HCT116 (cell line): ENCODE measurements at regions not wholly inside any gene's neighbourhood (a gene's known extent, or its start where the extent isn't known, plus 50 kb on each side); places are given as distances from the start of the nearest gene placed in this dataset.

ENCODE experiments used
- ATAC-seq: fragments of 200-7000 bp; cut with Tn5 transposase; 2 replicates; pipeline ENCODE4 v1.9.1; 2020; ENCODE audit warnings: mild to moderate bottlenecking, moderate library complexity
- BruUV-seq: library from RNA; stranded (reverse); fragments of 400-500 nt; replicated peaks from 2 replicates; lab custom pipeline; 2021; lab: Mats Ljungman, UMichigan
- CTCF ChIA-PET: fragments of 300-600 bp; sonication (Branson Sonifier 250); formaldehyde crosslinking; loops from one replicate; lab custom pipeline; 2021; ENCODE audit warnings: antibody characterized with exemption; lab: Charles Lee
- POLR2A ChIA-PET: fragments of 300-600, 350-600 bp; sonication (Branson Sonifier 250); formaldehyde crosslinking; loops from one replicate; lab custom pipeline; 2021; ENCODE audit warnings: antibody characterized with exemption; lab: Charles Lee
- RAD21 ChIA-PET, 2 experiments: fragments of 300-600 bp; sonication (Branson Sonifier 250); formaldehyde crosslinking; loops; one replicate each; lab custom pipeline; 2023; ENCODE audit warnings: low total read pairs in 2 of 2; ENCODE audit not compliant: uncharacterized antibody in 2 of 2, unreplicated experiment in 2 of 2, low non-redundant PET in 1 of 2; lab: Charles Lee
- DNase-seq: peaks from one replicate; pipeline ENCODE4 v3.0.0-alpha.2; 2010; ENCODE audit warnings: low read depth, low spot score
- H2AFZ ChIP-seq: fragments of 200-600 bp; shearing (Covaris generic), sonication (generic); 2 replicates; pipeline ENCODE4 v1.6.1; 2017; ENCODE audit warnings: low read depth, mixed run types, mixed read lengths, antibody characterized with exemption, low read length; ENCODE audit not compliant: poor library complexity, severe bottlenecking
- H3K27ac ChIP-seq: 2 replicates; pipeline ENCODE4 v1.5.1; 2012; ENCODE audit warnings: low read depth, low read length
- H3K27me3 ChIP-seq: fragments of 200-600 bp; sonication (generic); 2 replicates; pipeline ENCODE4 v1.6.1; 2016; ENCODE audit warnings: mixed run types, low read length, mixed read lengths; ENCODE audit not compliant: insufficient read depth
- H3K36me3 ChIP-seq, 2 experiments: fragments of 200-500 bp in 1 of 2; fragments of 200-600 bp in 1 of 2; sonication (Bioruptor generic) in 1 of 2; sonication (generic) in 1 of 2; 2 replicates each; pipeline versions ENCODE4 v1.5.1 to v1.6.1; 2014 to 2016; ENCODE audit warnings: low read length in 2 of 2, inconsistent platforms in 1 of 2, mixed read lengths in 1 of 2, mixed run types in 1 of 2; ENCODE audit not compliant: insufficient read depth in 2 of 2, control insufficient read depth in 1 of 2
- H3K4me1 ChIP-seq, 2 experiments: fragments of 200-600 bp in 1 of 2; sonication (generic) in 1 of 2; 2 replicates each; pipeline versions ENCODE4 v1.5.1 to v1.6.1; 2012 to 2017; ENCODE audit warnings: low read length in 2 of 2, inconsistent platforms in 1 of 2, mild to moderate bottlenecking in 1 of 2, mixed read lengths in 1 of 2, mixed run types in 1 of 2, moderate library complexity in 1 of 2; ENCODE audit not compliant: insufficient read depth in 2 of 2, control insufficient read depth in 1 of 2
- H3K4me2 ChIP-seq: fragments of 200-600 bp; sonication (generic); 2 replicates; pipeline ENCODE4 v1.6.1; 2017; ENCODE audit warnings: mixed run types, low read length, mixed read lengths
- H3K4me3 ChIP-seq, 2 experiments: fragments of 200-600 bp in 1 of 2; sonication (generic) in 1 of 2; replicated peaks in 1 of 2; 2 replicates each; pipeline ENCODE4 v1.5.1; 2011 to 2016; ENCODE audit warnings: low read length in 2 of 2, control low read depth in 1 of 2, low read depth in 1 of 2, mild to moderate bottlenecking in 1 of 2, mixed read lengths in 1 of 2, mixed run types in 1 of 2
- H3K79me2 ChIP-seq: fragments of 200-600 bp; sonication (generic); 2 replicates; pipeline ENCODE4 v1.6.1; 2017; ENCODE audit warnings: mild to moderate bottlenecking, mixed run types, low read length, moderate library complexity, mixed read lengths; ENCODE audit not compliant: insufficient read depth
- H3K9ac ChIP-seq: fragments of 200-600 bp; sonication (generic); 2 replicates; pipeline ENCODE4 v1.6.1; 2016; ENCODE audit warnings: low read length, mixed read lengths
- H3K9me2 ChIP-seq: fragments of 200-600 bp; sonication (generic), shearing (Covaris generic); 2 replicates; pipeline ENCODE4 v1.6.1; 2017; ENCODE audit warnings: mixed run types, mild to moderate bottlenecking, moderate library complexity; ENCODE audit not compliant: insufficient read depth
- H3K9me3 ChIP-seq, 2 experiments: fragments of 200-500 bp in 1 of 2; fragments of 200-600 bp in 1 of 2; sonication (Bioruptor generic) in 1 of 2; sonication (generic) in 1 of 2; 2 replicates each; pipeline ENCODE4 v1.6.1; 2014 to 2017; ENCODE audit warnings: low read length in 2 of 2, mixed read lengths in 2 of 2, inconsistent platforms in 1 of 2, low read depth in 1 of 2, mild to moderate bottlenecking in 1 of 2, mixed run types in 1 of 2, moderate library complexity in 1 of 2; ENCODE audit not compliant: control insufficient read depth in 1 of 2, insufficient read depth in 1 of 2
- H4K20me1 ChIP-seq: fragments of 200-600 bp; sonication (generic), shearing (Covaris generic); 2 replicates; pipeline ENCODE4 v1.6.1; 2017; ENCODE audit warnings: mixed run types, mild to moderate bottlenecking, moderate library complexity; ENCODE audit not compliant: insufficient read depth
- ATF3 ChIP-seq: IDR thresholded peaks from 2 replicates; pipeline ENCODE4 v1.6.1; 2012
- CBX3 ChIP-seq: IDR thresholded peaks from 2 replicates; pipeline ENCODE4 v1.6.1; 2012; ENCODE audit warnings: low read depth
- CEBPB ChIP-seq: IDR thresholded peaks from 2 replicates; pipeline ENCODE4 v1.6.1; 2012; ENCODE audit warnings: low read depth
- EGR1 ChIP-seq: IDR thresholded peaks from 2 replicates; pipeline ENCODE4 v1.6.1; 2012; ENCODE audit warnings: low read depth
- ELF1 ChIP-seq: IDR thresholded peaks from 2 replicates; pipeline ENCODE4 v1.6.1; 2012; ENCODE audit warnings: low read depth, borderline replicate concordance
- EZH2phosphoT487 ChIP-seq: fragments of 200-600 bp; IDR thresholded peaks from 2 replicates; pipeline ENCODE4 v1.6.1; 2018; ENCODE audit warnings: antibody characterized with exemption, borderline replicate concordance
- FOSL1 ChIP-seq: IDR thresholded peaks from 2 replicates; pipeline ENCODE4 v1.6.1; 2012; ENCODE audit warnings: low read depth
- JUND ChIP-seq: IDR thresholded peaks from 2 replicates; pipeline ENCODE4 v1.6.1; 2012
- MAX ChIP-seq: IDR thresholded peaks from 2 replicates; pipeline ENCODE4 v1.6.1; 2012
- POLR2AphosphoS5 ChIP-seq: IDR thresholded peaks from 2 replicates; pipeline ENCODE4 v1.6.1; 2011; ENCODE audit warnings: mild to moderate bottlenecking, low read depth, low read length, moderate library complexity
- RAD21 ChIP-seq: IDR thresholded peaks from 2 replicates; pipeline ENCODE4 v1.6.1; 2012; ENCODE audit warnings: low read depth, mild to moderate bottlenecking
- SIN3A ChIP-seq: IDR thresholded peaks from 2 replicates; pipeline ENCODE4 v1.6.1; 2012; ENCODE audit warnings: low read depth
- SP1 ChIP-seq: IDR thresholded peaks from 2 replicates; pipeline ENCODE4 v1.6.1; 2012; ENCODE audit warnings: low read depth
- TCF7L2 ChIP-seq: IDR thresholded peaks from 2 replicates; pipeline ENCODE4 v1.7.0; 2011; ENCODE audit warnings: borderline replicate concordance, inconsistent platforms; ENCODE audit not compliant: insufficient read depth, insufficient read length; ENCODE audit errors: extremely low read depth
- YY1 ChIP-seq: IDR thresholded peaks from 2 replicates; pipeline ENCODE4 v1.6.1; 2011; ENCODE audit warnings: low read length, low read depth, moderate library complexity, mild to moderate bottlenecking; ENCODE audit not compliant: insufficient replicate concordance; ENCODE audit errors: extremely low read depth
- intact Hi-C: fragments of 100-400 bp; cut with micrococcal nuclease; formaldehyde crosslinking; loops from 2 replicates; pipeline ENCODE4 v1.10.0; 2022
- TF ChIP-seq, protein P1 (sequence below): IDR thresholded peaks from 2 replicates; pipeline ENCODE4 v1.6.1; 2012; ENCODE audit warnings: low read depth

- H3K9me2 ChIP-seq = no peaks in the 10 kb centered on the region
- ChIA-PET CTCF (no interaction called here), POLR2A (no interaction called here), RAD21 (no interaction called here)
- H3K9ac ChIP-seq = no peak overlapping the region
- no peak for TF ChIP-seq RAD21
- no peak for TF ChIP-seq ATF3
- TF ChIP-seq YY1 = no peak
- no peak for TF ChIP-seq ELF1
- TF ChIP-seq JUND = no peak
- no peak for TF ChIP-seq POLR2AphosphoS5
- TF ChIP-seq FOSL1 = no peak
- TF ChIP-seq EGR1 = no peak
- TF ChIP-seq SP1 = no peak
- no peak for TF ChIP-seq EZH2phosphoT487
- no peak for TF ChIP-seq SIN3A
- no peak for TF ChIP-seq CEBPB
- H3K27ac ChIP-seq = no peak overlapping the region
- H3K4me2 ChIP-seq = no peak overlapping the region
- DNase-seq (no peak), ATAC-seq (no peak)
- intact Hi-C loops = no loop called here
- H3K79me2 ChIP-seq = no peaks in the 10 kb centered on the region
- no peaks in the 10 kb centered on the region for H3K4me1 ChIP-seq
- no TSS peak for BruUV-seq
- no peaks in the 10 kb centered on the region for H3K27me3 ChIP-seq
- H3K4me3 ChIP-seq = no peak overlapping the region
- no peaks in the 10 kb centered on the region for H3K36me3 ChIP-seq
- peaks cover 8 to 18% of the 10 kb centered on the region in 2 experiments; a peak in 2 of 4 replicates for H3K9me3 ChIP-seq
- H4K20me1 ChIP-seq = no peaks in the 10 kb centered on the region
- no peak overlapping the region for H2AFZ ChIP-seq
Measured at GRCh38 chr6:92109256-92109655, 1310.1 kb downstream of the EPHA7 start.

GRCh38 chr6:92086750-92087149 is 1332.6 kb downstream of the EPHA7 start:
- ChIA-PET CTCF (no interaction called here), RAD21 (no interaction called here), POLR2A (no interaction called here)
- ATAC-seq (no peak), DNase-seq (no peak)
- no peaks in the 10 kb centered on the region for H3K36me3 ChIP-seq
- H3K9me3 ChIP-seq = peaks cover 0 to 22% of the 10 kb centered on the region in 2 experiments; a peak in 2 of 4 replicates
- H3K27me3 ChIP-seq = no peaks in the 10 kb centered on the region
- no peak overlapping the region for H3K4me3 ChIP-seq
- H4K20me1 ChIP-seq = no peaks in the 10 kb centered on the region
- H3K4me1 ChIP-seq = no peaks in the 10 kb centered on the region
- no peaks in the 10 kb centered on the region for H3K79me2 ChIP-seq
- no peak overlapping the region for H3K9ac ChIP-seq
- H3K27ac ChIP-seq = no peak overlapping the region
- H3K4me2 ChIP-seq = no peak overlapping the region
- intact Hi-C loops = no loop called here
- H3K9me2 ChIP-seq = no peaks in the 10 kb centered on the region
- no peak overlapping the region for H2AFZ ChIP-seq
- BruUV-seq = no TSS peak
- no peak for TF ChIP-seq SIN3A
- TF ChIP-seq JUND = no peak
- TF ChIP-seq MAX = no peak
- no peak for TF ChIP-seq TCF7L2
- TF ChIP-seq POLR2AphosphoS5 = no peak
- TF ChIP-seq, protein P1, sequence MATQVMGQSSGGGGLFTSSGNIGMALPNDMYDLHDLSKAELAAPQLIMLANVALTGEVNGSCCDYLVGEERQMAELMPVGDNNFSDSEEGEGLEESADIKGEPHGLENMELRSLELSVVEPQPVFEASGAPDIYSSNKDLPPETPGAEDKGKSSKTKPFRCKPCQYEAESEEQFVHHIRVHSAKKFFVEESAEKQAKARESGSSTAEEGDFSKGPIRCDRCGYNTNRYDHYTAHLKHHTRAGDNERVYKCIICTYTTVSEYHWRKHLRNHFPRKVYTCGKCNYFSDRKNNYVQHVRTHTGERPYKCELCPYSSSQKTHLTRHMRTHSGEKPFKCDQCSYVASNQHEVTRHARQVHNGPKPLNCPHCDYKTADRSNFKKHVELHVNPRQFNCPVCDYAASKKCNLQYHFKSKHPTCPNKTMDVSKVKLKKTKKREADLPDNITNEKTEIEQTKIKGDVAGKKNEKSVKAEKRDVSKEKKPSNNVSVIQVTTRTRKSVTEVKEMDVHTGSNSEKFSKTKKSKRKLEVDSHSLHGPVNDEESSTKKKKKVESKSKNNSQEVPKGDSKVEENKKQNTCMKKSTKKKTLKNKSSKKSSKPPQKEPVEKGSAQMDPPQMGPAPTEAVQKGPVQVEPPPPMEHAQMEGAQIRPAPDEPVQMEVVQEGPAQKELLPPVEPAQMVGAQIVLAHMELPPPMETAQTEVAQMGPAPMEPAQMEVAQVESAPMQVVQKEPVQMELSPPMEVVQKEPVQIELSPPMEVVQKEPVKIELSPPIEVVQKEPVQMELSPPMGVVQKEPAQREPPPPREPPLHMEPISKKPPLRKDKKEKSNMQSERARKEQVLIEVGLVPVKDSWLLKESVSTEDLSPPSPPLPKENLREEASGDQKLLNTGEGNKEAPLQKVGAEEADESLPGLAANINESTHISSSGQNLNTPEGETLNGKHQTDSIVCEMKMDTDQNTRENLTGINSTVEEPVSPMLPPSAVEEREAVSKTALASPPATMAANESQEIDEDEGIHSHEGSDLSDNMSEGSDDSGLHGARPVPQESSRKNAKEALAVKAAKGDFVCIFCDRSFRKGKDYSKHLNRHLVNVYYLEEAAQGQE = no peak
- no peak for TF ChIP-seq CBX3
- no peak for TF ChIP-seq EGR1
- TF ChIP-seq RAD21 = no peak
- no peak for TF ChIP-seq SP1
